Parathyroid adenoma (tissue), 2 donors: ENCODE measurements at regions not wholly inside any gene's neighbourhood (a gene's known extent, or its start where the extent isn't known, plus 50 kb on each side); places are given as distances from the start of the nearest gene placed in this dataset.

Experiments used
- H2AFZ ChIP-seq: fragments of 300-600 bp; sonication (generic); one replicate; pipeline ENCODE4 v1.7.0; 2017; ENCODE audit warnings: antibody characterized with exemption, mild to moderate bottlenecking
- H3K27ac ChIP-seq: fragments of 300-600 bp; sonication (generic); one replicate; pipeline ENCODE4 v1.7.0; 2017
- H3K27me3 ChIP-seq: fragments of 300-600 bp; sonication (generic); one replicate; pipeline ENCODE4 v1.7.0; 2017; ENCODE audit warnings: low read length; ENCODE audit not compliant: control insufficient read depth, insufficient read depth
- H3K36me3 ChIP-seq: fragments of 300-600 bp; sonication (generic); one replicate; pipeline ENCODE4 v1.7.0; 2017; ENCODE audit warnings: low read length; ENCODE audit not compliant: control insufficient read depth, insufficient read depth
- H3K4me1 ChIP-seq: fragments of 300-600 bp; sonication (generic); one replicate; pipeline ENCODE4 v1.7.0; 2017; ENCODE audit warnings: control low read depth
- H3K4me2 ChIP-seq: fragments of 300-600 bp; sonication (generic); one replicate; pipeline ENCODE4 v1.7.0; 2017; ENCODE audit warnings: low read length
- H3K4me3 ChIP-seq: fragments of 300-600 bp; sonication (generic); one replicate; pipeline ENCODE4 v1.7.0; 2017; ENCODE audit warnings: low read depth, low read length
- H3K79me2 ChIP-seq: fragments of 300-600 bp; sonication (generic); one replicate; pipeline ENCODE4 v1.7.0; 2017; ENCODE audit warnings: control low read depth
- H3K9ac ChIP-seq: fragments of 300-600 bp; sonication (generic); one replicate; pipeline ENCODE4 v1.7.0; 2017; ENCODE audit warnings: mild to moderate bottlenecking
- H3K9me3 ChIP-seq: fragments of 300-600 bp; sonication (generic); one replicate; pipeline ENCODE4 v1.7.0; 2017; ENCODE audit warnings: low read length; ENCODE audit not compliant: control insufficient read depth
- CTCF ChIP-seq: fragments of 300-600 bp; sonication (generic); IDR thresholded peaks from one replicate; pipeline ENCODE4 v1.7.0; 2017; ENCODE audit warnings: antibody characterized with exemption, mild to moderate bottlenecking
- donor health status: primary hyperparathyroidism.

- no peak overlapping the region for H3K4me3 ChIP-seq
- no peaks in the 10 kb centered on the region for H3K27me3 ChIP-seq
- no peaks in the 10 kb centered on the region for H3K36me3 ChIP-seq
- H3K27ac ChIP-seq = no peak overlapping the region
- H3K9me3 ChIP-seq = no peaks in the 10 kb centered on the region
- no peaks in the 10 kb centered on the region for H3K4me1 ChIP-seq
- H3K9ac ChIP-seq = no peak overlapping the region
- H3K79me2 ChIP-seq = no peaks in the 10 kb centered on the region
- TF ChIP-seq CTCF = no peak
- no peak overlapping the region for H3K4me2 ChIP-seq
- H2AFZ ChIP-seq = no peak overlapping the region
Observed at GRCh38 chr1:87632232-87632631, 303.6 kb downstream of the LMO4 start.

GRCh38 chr1:87636198-87636892, 307.7 kb downstream of the LMO4 start:
- Histone ChIP-seq H3K27me3 (no peaks in the 10 kb centered on the region), H3K4me2 (no peak overlapping the region), H3K4me1 (no peaks in the 10 kb centered on the region), H2AFZ (no peak overlapping the region), H3K9me3 (no peaks in the 10 kb centered on the region), H3K9ac (no peak overlapping the region), H3K27ac (no peak overlapping the region), H3K36me3 (no peaks in the 10 kb centered on the region), H3K79me2 (no peaks in the 10 kb centered on the region), H3K4me3 (no peak overlapping the region)
- TF ChIP-seq CTCF = no peak

- TF ChIP-seq CTCF = no peak
- Histone ChIP-seq H3K79me2 (no peaks in the 10 kb centered on the region), H3K36me3 (no peaks in the 10 kb centered on the region), H3K9me3 (no peaks in the 10 kb centered on the region), H3K4me3 (no peak overlapping the region), H2AFZ (no peak overlapping the region), H3K4me2 (no peak overlapping the region), H3K27ac (no peak overlapping the region), H3K27me3 (no peaks in the 10 kb centered on the region), H3K9ac (no peak overlapping the region), H3K4me1 (no peaks in the 10 kb centered on the region)
Observed at GRCh38 chr1:87638636-87639035, 310.0 kb downstream of the LMO4 start.

GRCh38 chr1:87641996-87642395, 313.3 kb downstream of the LMO4 start:
- Histone ChIP-seq H3K9me3 (no peaks in the 10 kb centered on the region), H3K27ac (no peak overlapping the region), H3K4me2 (no peak overlapping the region), H3K79me2 (no peaks in the 10 kb centered on the region), H2AFZ (no peak overlapping the region), H3K36me3 (no peaks in the 10 kb centered on the region), H3K9ac (no peak overlapping the region), H3K4me3 (no peak overlapping the region), H3K27me3 (no peaks in the 10 kb centered on the region), H3K4me1 (no peaks in the 10 kb centered on the region)
- no peak for TF ChIP-seq CTCF

- H3K36me3 ChIP-seq = no peaks in the 10 kb centered on the region
- no peaks in the 10 kb centered on the region for H3K79me2 ChIP-seq
- no peak for TF ChIP-seq CTCF
- H3K27ac ChIP-seq = no peak overlapping the region
- H3K9ac ChIP-seq = no peak overlapping the region
- no peaks in the 10 kb centered on the region for H3K9me3 ChIP-seq
- no peaks in the 10 kb centered on the region for H3K4me1 ChIP-seq
- H3K4me2 ChIP-seq = no peak overlapping the region
- no peak overlapping the region for H3K4me3 ChIP-seq
- H3K27me3 ChIP-seq = no peaks in the 10 kb centered on the region
- no peak overlapping the region for H2AFZ ChIP-seq
Observed at GRCh38 chr1:87642581-87643221, 314.0 kb downstream of the LMO4 start.
